NCI-H1694 (cell line): ENCODE measurements at regions not wholly inside any gene's neighbourhood (a gene's known extent, or its start where the extent isn't known, plus 50 kb on each side); places are given as distances from the start of the nearest gene placed in this dataset.
"Not testable (repeated sequence)": the region's sequence is repeated elsewhere in the genome, so short reads cannot be mapped to it uniquely, and the experiment has no call there.

ENCODE experiments used
- DNase-seq: peaks from one replicate; lab custom pipeline; 2025; lab: John Stamatoyannopoulos, UW

GRCh38 chr14:29376237-29376636 lies 551.4 kb downstream of the PRKD1 start:
- DNase-seq: no peak

- DNase-seq: no peak
Observed at GRCh38 chr14:29380826-29381225, 546.8 kb downstream of the PRKD1 start.

- DNase-seq: no peak
Observed at GRCh38 chr14:29388571-29388970, 539.1 kb downstream of the PRKD1 start.

DNA sequence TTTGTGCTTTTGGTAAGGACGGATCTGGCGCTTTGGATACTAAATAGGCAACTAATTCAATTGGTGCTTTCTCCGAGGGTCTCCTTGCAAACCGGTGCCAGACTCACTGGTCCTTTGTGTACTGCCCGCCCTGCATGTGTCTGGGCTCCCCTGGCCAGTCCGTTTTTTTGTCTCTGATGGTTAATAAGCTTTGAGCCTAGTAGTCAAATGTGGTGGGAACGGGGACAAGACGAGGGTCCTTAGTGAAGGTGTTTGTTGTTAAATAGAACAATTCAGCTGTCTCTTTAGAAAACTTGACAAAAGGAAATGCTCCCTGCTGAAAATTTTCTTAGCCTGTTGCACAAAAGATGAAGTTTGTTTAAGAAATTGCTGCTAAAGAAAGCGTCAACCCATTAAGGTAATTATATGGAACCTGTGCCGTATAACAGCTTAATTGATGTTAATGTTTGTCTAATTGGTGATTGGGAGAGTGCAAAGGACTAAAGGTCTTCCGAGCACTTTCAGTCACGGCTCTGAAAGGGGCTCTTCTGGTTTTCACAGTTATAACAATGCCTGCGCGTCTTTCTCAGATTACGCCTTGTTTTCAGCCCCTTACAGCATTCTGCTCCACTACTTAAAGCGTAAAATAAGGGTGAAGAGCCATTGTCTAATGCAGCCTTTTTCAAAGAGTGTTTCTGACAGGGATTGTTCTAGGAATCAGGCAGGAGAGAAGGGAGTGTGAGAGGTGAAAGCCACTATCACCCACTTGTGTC lies 537.4 kb downstream of the PRKD1 start:
- DNase-seq: no peak

DNA sequence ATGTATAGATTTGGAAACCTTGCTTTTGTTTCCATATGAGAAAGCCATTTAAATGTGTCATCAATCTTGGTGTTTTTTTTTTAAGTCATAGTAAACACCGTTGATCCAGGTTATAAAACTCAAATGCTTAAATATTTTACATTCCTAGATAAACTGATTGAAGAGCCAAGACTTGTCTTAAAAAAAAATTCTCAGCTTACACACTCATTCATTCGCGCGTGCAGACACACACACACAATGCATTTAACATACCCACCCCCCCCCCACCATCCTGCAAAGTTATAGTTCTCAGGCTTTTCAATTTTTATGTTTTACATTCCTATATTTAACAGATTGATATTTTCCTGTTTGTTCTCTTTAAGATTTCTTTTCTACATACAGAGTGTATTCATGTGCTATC lies 536.4 kb downstream of the PRKD1 start:
- no peak for DNase-seq

- no peak for DNase-seq
Observed at GRCh38 chr14:29391801-29392200, 535.8 kb downstream of the PRKD1 start.

DNA sequence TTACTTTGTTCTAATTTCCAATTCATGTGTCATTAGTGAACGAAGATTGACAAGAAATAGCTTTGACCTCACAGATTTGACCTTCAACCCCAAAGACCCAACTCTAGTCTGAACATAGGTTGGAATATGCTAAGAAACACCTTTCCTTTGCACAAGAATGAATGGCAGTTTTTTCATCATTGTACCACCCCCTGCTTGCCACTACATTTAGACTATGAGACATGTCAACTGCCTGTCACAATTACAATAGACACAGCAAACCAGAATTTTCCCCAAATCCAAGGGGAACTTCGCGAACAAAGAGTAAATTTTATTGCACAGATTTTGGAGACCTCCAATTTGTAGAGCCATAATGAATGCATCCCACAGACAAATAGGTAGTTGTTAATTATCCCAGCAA lies 535.4 kb downstream of the PRKD1 start:
- DNase-seq: no peak

- DNase-seq: no peak
Observed at GRCh38 chr14:29403091-29403490, 524.6 kb downstream of the PRKD1 start.

GRCh38 chr14:29410581-29410980 lies 517.1 kb downstream of the PRKD1 start:
- DNase-seq: no peak

DNA sequence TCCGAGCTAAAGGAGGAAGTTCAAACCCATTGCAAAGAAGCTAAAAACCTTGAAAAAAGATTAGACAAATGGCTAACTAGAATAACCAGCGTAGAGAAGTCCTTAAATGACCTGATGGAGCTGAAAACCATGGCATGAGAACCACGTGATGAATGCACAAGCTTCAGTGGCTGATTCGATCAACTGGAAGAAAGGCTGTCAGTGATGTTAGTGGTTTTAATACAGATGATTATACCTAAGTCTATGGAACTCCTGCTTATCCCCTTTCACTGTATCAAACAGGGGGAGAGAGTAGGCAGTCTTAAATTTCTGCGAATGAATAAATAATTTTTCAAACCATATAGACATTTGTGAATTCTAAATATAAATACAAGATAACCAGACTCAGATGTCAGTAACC lies 512.7 kb downstream of the PRKD1 start:
- DNase-seq: not testable (repeated sequence)

GRCh38 chr14:29419736-29420135 lies 507.9 kb downstream of the PRKD1 start:
- no peak for DNase-seq

GRCh38 chr14:29421156-29421728 lies 506.4 kb downstream of the PRKD1 start:
- no peak for DNase-seq

DNA sequence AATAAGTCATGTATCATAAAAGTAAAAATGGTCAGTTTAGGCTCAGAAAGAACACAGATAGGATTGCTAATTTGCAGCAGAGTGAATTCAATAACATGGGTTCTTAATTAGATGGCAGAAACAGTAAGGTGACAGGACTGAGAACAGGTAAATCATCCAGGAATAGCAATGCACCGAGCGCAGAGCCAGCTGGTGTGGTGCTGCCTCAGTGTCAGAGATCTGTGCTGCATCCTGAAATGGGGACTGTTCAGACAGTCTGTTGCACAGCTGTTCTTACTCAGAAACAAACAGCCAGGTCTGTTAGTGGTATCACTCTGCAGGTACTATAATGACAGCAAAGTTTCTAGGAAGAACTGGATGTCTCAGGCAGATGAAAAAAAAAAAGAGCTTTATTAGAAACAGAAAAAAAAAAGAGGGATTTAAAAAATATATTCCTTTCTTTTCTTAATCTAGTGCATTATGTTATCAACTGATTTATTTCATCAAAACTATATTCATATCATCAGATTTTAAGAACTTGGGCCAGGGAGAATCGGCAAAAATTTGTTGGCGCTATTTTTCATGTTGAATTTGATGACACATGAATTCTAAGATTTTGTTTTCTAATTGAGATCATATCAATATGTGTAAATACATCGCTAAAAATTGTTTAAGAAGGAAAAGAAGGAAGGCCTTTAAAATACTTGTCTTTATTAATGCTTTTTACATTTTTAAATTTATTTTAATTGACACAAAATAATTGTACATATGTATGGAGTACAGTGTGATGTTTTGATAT lies 501.8 kb downstream of the PRKD1 start:
- peak; percentile 89 for DNase-seq

GRCh38 chr14:29442696-29443095 lies 485.0 kb downstream of the PRKD1 start:
- DNase-seq: no peak

DNA sequence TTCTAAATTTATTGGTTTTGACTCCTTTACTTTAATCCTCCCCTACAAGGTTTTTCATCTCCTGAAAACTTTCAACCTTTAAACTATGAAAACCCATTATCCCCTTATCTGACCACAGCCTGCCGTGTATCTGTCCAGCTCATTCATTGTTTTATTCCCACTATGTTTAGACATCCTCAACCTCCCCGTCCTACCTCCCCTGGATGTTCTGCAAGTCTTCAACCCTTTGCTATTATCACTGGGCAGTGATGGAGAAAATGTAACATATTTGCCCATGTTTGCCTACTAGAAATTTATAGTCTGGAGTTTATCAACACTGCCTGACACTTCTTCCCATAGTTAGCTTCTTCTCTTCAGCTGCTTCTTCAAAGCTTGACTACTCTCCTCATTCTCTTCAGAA lies 483.4 kb downstream of the PRKD1 start:
- DNase-seq: no peak

DNA sequence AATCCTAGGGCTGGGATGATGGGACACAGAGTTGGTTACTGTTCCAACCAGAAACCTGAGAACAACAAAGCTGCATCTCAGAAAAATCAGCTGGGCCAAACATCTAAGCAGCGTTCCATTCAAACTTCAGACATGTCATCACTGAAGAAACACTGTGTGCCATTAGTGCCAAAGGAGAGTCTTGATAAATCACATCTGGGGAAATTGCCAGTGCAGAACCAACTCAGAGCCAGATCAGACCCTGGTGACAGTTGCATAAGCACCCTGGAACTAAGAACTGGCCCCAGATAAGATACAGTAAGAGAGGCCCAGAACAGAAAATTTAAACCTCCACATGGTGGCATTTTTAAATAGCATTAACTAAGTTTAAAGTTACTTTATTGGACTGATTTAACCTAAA lies 482.8 kb downstream of the PRKD1 start:
- no peak for DNase-seq

DNA sequence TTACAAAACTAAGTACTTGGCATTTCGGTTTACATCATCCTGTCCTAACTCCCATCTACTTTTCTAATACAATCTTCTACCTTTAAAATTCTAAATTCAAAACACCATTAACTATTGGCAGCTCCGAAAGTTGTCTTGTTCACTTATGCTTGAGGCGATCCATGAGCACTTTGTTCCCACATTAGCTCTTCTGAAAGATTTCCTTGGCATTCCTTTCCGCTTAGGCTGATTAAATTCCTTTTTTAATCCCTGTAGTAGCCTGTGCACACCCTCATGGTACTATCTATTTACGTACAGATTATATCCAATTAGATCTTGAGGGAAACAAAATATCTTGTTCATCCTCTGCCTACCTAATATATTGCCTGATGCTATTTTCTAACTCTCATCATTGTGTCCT lies 480.7 kb downstream of the PRKD1 start:
- DNase-seq: no peak

- no peak for DNase-seq
Observed at GRCh38 chr14:29451941-29452340, 475.7 kb downstream of the PRKD1 start.

GRCh38 chr14:29453045-29453444 lies 474.6 kb downstream of the PRKD1 start:
- peak; percentile 31 for DNase-seq

GRCh38 chr14:29454026-29454693 lies 473.5 kb downstream of the PRKD1 start:
- DNase-seq: no peak

DNA sequence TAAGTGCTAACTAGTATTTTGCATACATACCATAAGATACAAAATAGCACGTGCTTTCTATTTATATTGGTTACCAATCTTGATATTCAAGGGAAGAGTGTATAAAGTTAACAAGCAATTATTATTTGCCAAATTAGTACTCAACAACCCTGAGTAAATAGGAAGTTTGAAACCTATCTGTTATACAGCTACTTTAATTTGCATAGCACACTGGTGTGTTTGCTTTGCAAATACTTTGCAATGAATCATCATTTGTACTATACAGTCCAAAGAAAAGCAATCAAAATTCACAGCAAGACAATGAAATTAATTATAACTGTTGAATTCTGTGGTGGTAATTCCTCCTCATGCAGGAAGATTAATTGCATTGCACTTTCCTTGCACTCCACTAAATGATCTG lies 469.1 kb downstream of the PRKD1 start:
- no peak for DNase-seq

DNA sequence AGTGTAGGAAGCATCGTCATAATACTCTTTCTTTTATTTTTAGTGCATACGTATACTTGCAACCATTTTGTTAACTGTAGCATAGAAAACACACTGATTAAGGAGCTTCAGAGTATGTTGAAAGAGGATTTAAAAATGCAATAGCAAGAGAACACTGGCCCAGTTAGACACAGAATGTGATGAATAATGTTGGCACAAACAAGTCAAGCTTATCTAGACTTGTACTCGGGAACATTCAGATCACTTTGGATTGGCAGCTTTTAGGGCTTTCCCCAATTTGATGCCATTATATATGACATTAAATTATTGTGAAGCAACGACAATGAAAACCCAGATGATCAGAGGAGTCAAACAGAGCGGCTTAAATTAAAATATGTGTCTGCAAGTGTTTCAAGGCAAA lies 468.1 kb downstream of the PRKD1 start:
- DNase-seq: no peak
